ENCODE measurements at regions not wholly inside any gene's neighbourhood (a gene's known extent, or its start where the extent isn't known, plus 50 kb on each side); places are given as distances from the start of the nearest gene placed in this dataset.

- TF ChIP-seq CTCF (IDR thresholded peaks at IDR 0.05) (no peak), POLR2A (IDR thresholded peaks at IDR 0.05) (no peak), EP300 (IDR thresholded peaks at IDR 0.05) (no peak)
These were observed 402.6 kb downstream of the TMEM232 start for GRCh38 chr5:110323832-110324231.
